SK-N-SH (cell line): ENCODE measurements at regions not wholly inside any gene's neighbourhood (a gene's known extent, or its start where the extent isn't known, plus 50 kb on each side); places are given as distances from the start of the nearest gene placed in this dataset.

ENCODE experiments used
- CTCF ChIA-PET: fragments of 300-600, 350-600 bp; formaldehyde crosslinking; extraction: SDS; loops from one replicate; lab custom pipeline; 2021; lab: Yijun Ruan, JAX
- POLR2A ChIA-PET: fragments of 350-600 bp; sonication (Branson Sonifier 250); formaldehyde crosslinking; extraction: SDS; loops from one replicate; lab custom pipeline; 2020; ENCODE audit warnings: antibody characterized with exemption, inconsistent platforms; lab: Yijun Ruan, JAX
- DNase-seq: peaks from one replicate; pipeline ENCODE4 v3.0.0; 2012
- H2AFZ ChIP-seq: fragments of 200-600 bp; sonication (generic); 2 replicates; pipeline ENCODE4 v1.8.1; 2016; ENCODE audit warnings: antibody characterized with exemption, mild to moderate bottlenecking, low read depth
- H3F3A ChIP-seq: fragments of 200-600 bp; sonication (generic); replicated peaks from 2 replicates; pipeline ENCODE3; 2016; ENCODE audit warnings: antibody characterized with exemption, mild to moderate bottlenecking; ENCODE audit not compliant: insufficient read depth
- H3K27ac ChIP-seq, 2 experiments: fragments of 200-500 bp in 1 of 2; fragments of 200-600 bp in 1 of 2; sonication (Bioruptor generic) in 1 of 2; sonication (generic), shearing (Covaris generic) in 1 of 2; 2 replicates each; pipeline versions ENCODE4 v1.5.1 to v1.6.1; 2014 to 2016; ENCODE audit warnings: low read depth in 2 of 2, inconsistent platforms in 1 of 2, low read length in 1 of 2, mild to moderate bottlenecking in 1 of 2, mixed read lengths in 1 of 2
- H3K27me3 ChIP-seq: fragments of 200-600 bp; sonication (generic), shearing (Covaris generic); 2 replicates; pipeline ENCODE4 v1.6.1; 2016; ENCODE audit warnings: mixed run types; ENCODE audit not compliant: insufficient read depth
- H3K36me3 ChIP-seq, 2 experiments: fragments of 200-500 bp in 1 of 2; fragments of 200-600 bp in 1 of 2; sonication (Bioruptor generic) in 1 of 2; sonication (generic) in 1 of 2; replicated peaks in 1 of 2; 2 replicates each; pipeline versions ENCODE3 to v1.5.1; 2014 to 2016; ENCODE audit warnings: low read length in 1 of 2, mild to moderate bottlenecking in 1 of 2; ENCODE audit not compliant: insufficient read depth in 2 of 2, control insufficient read depth in 1 of 2
- H3K4me1 ChIP-seq, 2 experiments: fragments of 200-500 bp in 1 of 2; fragments of 200-600 bp in 1 of 2; sonication (Bioruptor generic) in 1 of 2; sonication (generic), shearing (Covaris generic) in 1 of 2; 2 replicates each; pipeline versions ENCODE4 v1.5.1 to v1.6.1; 2014 to 2016; ENCODE audit warnings: low read depth in 1 of 2, low read length in 1 of 2, mixed run types in 1 of 2; ENCODE audit not compliant: insufficient read depth in 2 of 2, control insufficient read depth in 1 of 2
- H3K4me2 ChIP-seq: fragments of 200-600 bp; sonication (generic), shearing (Covaris generic); 2 replicates; pipeline ENCODE4 v1.6.1; 2017; ENCODE audit warnings: mixed run types
- H3K4me3 ChIP-seq, 2 experiments: fragments of 200-500 bp in 1 of 2; fragments of 200-600 bp in 1 of 2; sonication (Bioruptor generic) in 1 of 2; sonication (generic), shearing (Covaris generic) in 1 of 2; 2 replicates each; pipeline versions ENCODE4 v1.5.1 to v1.8.1; 2014 to 2016; ENCODE audit warnings: low read depth in 2 of 2, inconsistent platforms in 1 of 2, low read length in 1 of 2, mild to moderate bottlenecking in 1 of 2, mixed read lengths in 1 of 2, moderate library complexity in 1 of 2
- H3K79me2 ChIP-seq: fragments of 200-600 bp; sonication (generic); 2 replicates; pipeline ENCODE4 v1.8.1; 2017; ENCODE audit warnings: mild to moderate bottlenecking; ENCODE audit not compliant: insufficient read depth
- H3K9ac ChIP-seq: fragments of 200-600 bp; sonication (generic); 2 replicates; pipeline ENCODE4 v1.6.1; 2017; ENCODE audit warnings: mixed run types
- H3K9me2 ChIP-seq: fragments of 200-600 bp; sonication (generic); 2 replicates; pipeline ENCODE4 v1.6.1; 2017; ENCODE audit warnings: mixed run types
- H3K9me3 ChIP-seq: fragments of 200-600 bp; sonication (generic); 2 replicates; pipeline ENCODE4 v1.6.1; 2017; ENCODE audit warnings: mixed run types, mild to moderate bottlenecking, moderate library complexity
- H4K20me1 ChIP-seq: fragments of 200-600 bp; sonication (generic); 2 replicates; pipeline ENCODE4 v1.6.1; 2017; ENCODE audit warnings: mild to moderate bottlenecking, mixed run types; ENCODE audit not compliant: insufficient read depth
- CHD2 ChIP-seq: fragments of 150-350 bp; IDR thresholded peaks from 2 replicates; pipeline ENCODE4 v1.6.1; 2018; ENCODE audit warnings: low read length; ENCODE audit not compliant: partially characterized antibody
- FOSL2 ChIP-seq: IDR thresholded peaks from 2 replicates; pipeline ENCODE4 v1.4.0; 2012; ENCODE audit warnings: low read depth, mild to moderate bottlenecking, moderate library complexity, borderline replicate concordance
- FOXJ3 ChIP-seq: sonication (generic); formaldehyde crosslinking; IDR thresholded peaks from 2 replicates; pipeline ENCODE4 v1.5.1; 2020; ENCODE audit warnings: mild to moderate bottlenecking, missing genetic modification reagents
- GABPA ChIP-seq: IDR thresholded peaks from 2 replicates; pipeline ENCODE4 v1.4.0; 2012; ENCODE audit warnings: low read depth, mild to moderate bottlenecking
- JUND ChIP-seq: IDR thresholded peaks from 2 replicates; pipeline ENCODE4 v1.4.0; 2012
- RAD21 ChIP-seq: IDR thresholded peaks from 2 replicates; pipeline ENCODE4 v1.6.1; 2012; ENCODE audit warnings: mild to moderate bottlenecking, low read length
- RFX5 ChIP-seq: IDR thresholded peaks from 2 replicates; pipeline ENCODE4 v1.6.1; 2012; ENCODE audit warnings: mild to moderate bottlenecking, improper control_type of control experiment, low read length
- RXRA ChIP-seq: IDR thresholded peaks from 2 replicates; pipeline ENCODE4 v1.4.0; 2012; ENCODE audit warnings: low read depth, mild to moderate bottlenecking, borderline replicate concordance
- SIN3A ChIP-seq: IDR thresholded peaks from 2 replicates; pipeline ENCODE4 v1.6.1; 2012; ENCODE audit warnings: low read depth, mild to moderate bottlenecking, low read length, moderate library complexity, borderline replicate concordance
- SMC3 ChIP-seq: IDR thresholded peaks from 2 replicates; pipeline ENCODE4 v1.6.1; 2012; ENCODE audit warnings: low read depth, low read length, improper control_type of control experiment
- TEAD4 ChIP-seq: IDR thresholded peaks from 2 replicates; pipeline ENCODE4 v1.4.0; 2012; ENCODE audit warnings: mild to moderate bottlenecking, borderline replicate concordance; ENCODE audit not compliant: insufficient read depth
- YY1 ChIP-seq: IDR thresholded peaks from 2 replicates; pipeline ENCODE4 v1.4.0; 2012; ENCODE audit warnings: low read depth, mild to moderate bottlenecking
- WGBS: methylation state at CpG from one replicate; pipeline ENCODE4 v1.1.6; 2017; ENCODE audit warnings: low lambda C conversion rate; 5-methylcytosine and 5-hydroxymethylcytosine counted together
- TF ChIP-seq, protein P1 (sequence below): fragments of 200-600 bp; sonication (generic); IDR thresholded peaks from 2 replicates; pipeline ENCODE4 v1.6.1; 2017; ENCODE audit warnings: antibody characterized with exemption, mild to moderate bottlenecking, moderate library complexity
- TF ChIP-seq, protein P2 (sequence below): fragments of 150-350 bp; IDR thresholded peaks from 2 replicates; pipeline ENCODE4 v1.6.1; 2016; ENCODE audit warnings: mild to moderate bottlenecking, low read depth, low read length
- TF ChIP-seq, protein P3 (sequence below): IDR thresholded peaks from 2 replicates; pipeline ENCODE4 v1.6.1; 2012; ENCODE audit warnings: mild to moderate bottlenecking, low read depth, low read length, moderate library complexity
- TF ChIP-seq, protein P4 (sequence below): IDR thresholded peaks from 2 replicates; pipeline ENCODE4 v1.4.0; 2012; ENCODE audit warnings: low read depth, borderline replicate concordance

DNA sequence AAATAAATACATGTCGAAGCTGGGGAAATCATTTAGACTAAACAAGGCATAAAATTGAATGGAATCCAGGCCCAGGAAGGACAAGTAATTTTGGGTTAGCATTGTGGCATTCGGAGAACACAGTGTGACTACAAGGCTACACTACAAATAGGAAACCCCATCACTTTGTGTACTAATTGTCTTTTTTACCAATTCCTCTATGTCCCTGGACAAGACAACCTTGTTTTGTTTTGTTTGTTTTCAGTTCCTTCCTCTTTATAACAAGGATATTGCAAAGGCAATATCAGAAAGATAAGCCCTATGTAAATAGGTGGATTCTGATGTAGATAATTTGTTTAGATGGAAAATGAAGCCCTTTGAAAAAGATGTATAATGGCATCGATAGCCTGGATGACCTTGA lies 215.9 kb upstream of the MKLN1 start:
- CTCF ChIA-PET = interaction anchor here (1.0 to 2.1 kb wide), 2 partner anchors 21 to 71 kb away, joined by 5 to 6 read pairs; no protein-coding TSS in a partner anchor
- H2AFZ ChIP-seq = no peak overlapping the region
- no peaks in the 10 kb centered on the region for H3K9me3 ChIP-seq
- H3K27me3 ChIP-seq = no peaks in the 10 kb centered on the region
- peak overlapping the region; percentile 95; the same call in 1 of the 2 replicates for H3K4me2 ChIP-seq
- no peak overlapping the region for H3K4me3 ChIP-seq
- no peak for DNase-seq
- TF ChIP-seq CHD2 (no peak), TEAD4 (no peak), GABPA (no peak), JUND (no peak), RFX5 (no peak), YY1 (no peak), RAD21 (no peak), FOXJ3 (CRISPR knock-in tag) (no peak), FOSL2 (no peak), SIN3A (no peak), RXRA (no peak), SMC3 (no peak)
- TF ChIP-seq, protein P1, sequence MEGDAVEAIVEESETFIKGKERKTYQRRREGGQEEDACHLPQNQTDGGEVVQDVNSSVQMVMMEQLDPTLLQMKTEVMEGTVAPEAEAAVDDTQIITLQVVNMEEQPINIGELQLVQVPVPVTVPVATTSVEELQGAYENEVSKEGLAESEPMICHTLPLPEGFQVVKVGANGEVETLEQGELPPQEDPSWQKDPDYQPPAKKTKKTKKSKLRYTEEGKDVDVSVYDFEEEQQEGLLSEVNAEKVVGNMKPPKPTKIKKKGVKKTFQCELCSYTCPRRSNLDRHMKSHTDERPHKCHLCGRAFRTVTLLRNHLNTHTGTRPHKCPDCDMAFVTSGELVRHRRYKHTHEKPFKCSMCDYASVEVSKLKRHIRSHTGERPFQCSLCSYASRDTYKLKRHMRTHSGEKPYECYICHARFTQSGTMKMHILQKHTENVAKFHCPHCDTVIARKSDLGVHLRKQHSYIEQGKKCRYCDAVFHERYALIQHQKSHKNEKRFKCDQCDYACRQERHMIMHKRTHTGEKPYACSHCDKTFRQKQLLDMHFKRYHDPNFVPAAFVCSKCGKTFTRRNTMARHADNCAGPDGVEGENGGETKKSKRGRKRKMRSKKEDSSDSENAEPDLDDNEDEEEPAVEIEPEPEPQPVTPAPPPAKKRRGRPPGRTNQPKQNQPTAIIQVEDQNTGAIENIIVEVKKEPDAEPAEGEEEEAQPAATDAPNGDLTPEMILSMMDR = no peak
- TF ChIP-seq, protein P2, sequence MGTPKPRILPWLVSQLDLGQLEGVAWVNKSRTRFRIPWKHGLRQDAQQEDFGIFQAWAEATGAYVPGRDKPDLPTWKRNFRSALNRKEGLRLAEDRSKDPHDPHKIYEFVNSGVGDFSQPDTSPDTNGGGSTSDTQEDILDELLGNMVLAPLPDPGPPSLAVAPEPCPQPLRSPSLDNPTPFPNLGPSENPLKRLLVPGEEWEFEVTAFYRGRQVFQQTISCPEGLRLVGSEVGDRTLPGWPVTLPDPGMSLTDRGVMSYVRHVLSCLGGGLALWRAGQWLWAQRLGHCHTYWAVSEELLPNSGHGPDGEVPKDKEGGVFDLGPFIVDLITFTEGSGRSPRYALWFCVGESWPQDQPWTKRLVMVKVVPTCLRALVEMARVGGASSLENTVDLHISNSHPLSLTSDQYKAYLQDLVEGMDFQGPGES = no peak
- TF ChIP-seq, protein P3, sequence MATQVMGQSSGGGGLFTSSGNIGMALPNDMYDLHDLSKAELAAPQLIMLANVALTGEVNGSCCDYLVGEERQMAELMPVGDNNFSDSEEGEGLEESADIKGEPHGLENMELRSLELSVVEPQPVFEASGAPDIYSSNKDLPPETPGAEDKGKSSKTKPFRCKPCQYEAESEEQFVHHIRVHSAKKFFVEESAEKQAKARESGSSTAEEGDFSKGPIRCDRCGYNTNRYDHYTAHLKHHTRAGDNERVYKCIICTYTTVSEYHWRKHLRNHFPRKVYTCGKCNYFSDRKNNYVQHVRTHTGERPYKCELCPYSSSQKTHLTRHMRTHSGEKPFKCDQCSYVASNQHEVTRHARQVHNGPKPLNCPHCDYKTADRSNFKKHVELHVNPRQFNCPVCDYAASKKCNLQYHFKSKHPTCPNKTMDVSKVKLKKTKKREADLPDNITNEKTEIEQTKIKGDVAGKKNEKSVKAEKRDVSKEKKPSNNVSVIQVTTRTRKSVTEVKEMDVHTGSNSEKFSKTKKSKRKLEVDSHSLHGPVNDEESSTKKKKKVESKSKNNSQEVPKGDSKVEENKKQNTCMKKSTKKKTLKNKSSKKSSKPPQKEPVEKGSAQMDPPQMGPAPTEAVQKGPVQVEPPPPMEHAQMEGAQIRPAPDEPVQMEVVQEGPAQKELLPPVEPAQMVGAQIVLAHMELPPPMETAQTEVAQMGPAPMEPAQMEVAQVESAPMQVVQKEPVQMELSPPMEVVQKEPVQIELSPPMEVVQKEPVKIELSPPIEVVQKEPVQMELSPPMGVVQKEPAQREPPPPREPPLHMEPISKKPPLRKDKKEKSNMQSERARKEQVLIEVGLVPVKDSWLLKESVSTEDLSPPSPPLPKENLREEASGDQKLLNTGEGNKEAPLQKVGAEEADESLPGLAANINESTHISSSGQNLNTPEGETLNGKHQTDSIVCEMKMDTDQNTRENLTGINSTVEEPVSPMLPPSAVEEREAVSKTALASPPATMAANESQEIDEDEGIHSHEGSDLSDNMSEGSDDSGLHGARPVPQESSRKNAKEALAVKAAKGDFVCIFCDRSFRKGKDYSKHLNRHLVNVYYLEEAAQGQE = no peak
- TF ChIP-seq, protein P4, sequence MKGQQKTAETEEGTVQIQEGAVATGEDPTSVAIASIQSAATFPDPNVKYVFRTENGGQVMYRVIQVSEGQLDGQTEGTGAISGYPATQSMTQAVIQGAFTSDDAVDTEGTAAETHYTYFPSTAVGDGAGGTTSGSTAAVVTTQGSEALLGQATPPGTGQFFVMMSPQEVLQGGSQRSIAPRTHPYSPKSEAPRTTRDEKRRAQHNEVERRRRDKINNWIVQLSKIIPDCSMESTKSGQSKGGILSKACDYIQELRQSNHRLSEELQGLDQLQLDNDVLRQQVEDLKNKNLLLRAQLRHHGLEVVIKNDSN = no peak
- TF ChIP-seq, all 33 proteins: peak for 0
- no peaks in the 10 kb centered on the region for H3K36me3 ChIP-seq
- H3K9ac ChIP-seq = peak overlapping the region; percentile 96; the same call in 1 of the 2 replicates
- POLR2A ChIA-PET = no interaction called here
- H4K20me1 ChIP-seq = no peaks in the 10 kb centered on the region
- H3K27ac ChIP-seq = peak overlapping the region in 1 of 2 experiments; percentile 95; a peak in 2 of 4 replicates
- peaks cover 38% of the 10 kb centered on the region for H3K79me2 ChIP-seq
- whole genome bisulfite sequencing = 83% methylated on average over 3 of the region's 3 CpGs
- no peaks in the 10 kb centered on the region for H3K9me2 ChIP-seq
- H3F3A ChIP-seq = peaks cover 13% of the 10 kb centered on the region
- H3K4me1 ChIP-seq = peaks cover 0 to 31% of the 10 kb centered on the region in 2 experiments; a peak in 2 of 4 replicates
